ENCODE measurements at regions not wholly inside any gene's neighbourhood (a gene's known extent, or its start where the extent isn't known, plus 50 kb on each side); places are given as distances from the start of the nearest gene placed in this dataset.
"Not testable (repeated sequence)": the region's sequence is repeated elsewhere in the genome, so short reads cannot be mapped to it uniquely, and the experiment has no call there.

- DNase-seq, result no peak
These were observed 696.3 kb upstream of the SLC35B3 start for GRCh38 chr6:9131616-9132015.

GRCh38 chr6:9131201-9131600, 695.9 kb upstream of the SLC35B3 start:
- no peak for DNase-seq

GRCh38 chr6:9128970-9129369, 693.6 kb upstream of the SLC35B3 start:
- no peak for DNase-seq

- no peak for DNase-seq
These were observed 691.7 kb upstream of the SLC35B3 start for GRCh38 chr6:9126878-9127560.

GRCh38 chr6:9126034-9126433, 690.7 kb upstream of the SLC35B3 start:
- DNase-seq, result not testable (repeated sequence)

GRCh38 chr6:9121549-9121948, 686.2 kb upstream of the SLC35B3 start:
- DNase-seq, result no peak

GRCh38 chr6:9116026-9116425, 680.7 kb upstream of the SLC35B3 start:
- DNase-seq, result no peak

- DNase-seq, result no peak
These were observed 677.2 kb upstream of the SLC35B3 start for GRCh38 chr6:9112544-9112943.

GRCh38 chr6:9103876-9104521, 668.7 kb upstream of the SLC35B3 start:
- no peak for DNase-seq

- no peak for DNase-seq
These were observed 666.6 kb upstream of the SLC35B3 start for GRCh38 chr6:9101920-9102319.

GRCh38 chr6:9100869-9101580, 665.7 kb upstream of the SLC35B3 start:
- no peak for DNase-seq

GRCh38 chr6:9095729-9096128, 660.4 kb upstream of the SLC35B3 start:
- no peak for DNase-seq

GRCh38 chr6:9095137-9095536, 659.8 kb upstream of the SLC35B3 start:
- DNase-seq, result no peak

- DNase-seq, result no peak
These were observed 654.4 kb upstream of the SLC35B3 start for GRCh38 chr6:9089724-9090123.

GRCh38 chr6:9087470-9087869, 652.1 kb upstream of the SLC35B3 start:
- no peak for DNase-seq

GRCh38 chr6:9086331-9086730, 651.0 kb upstream of the SLC35B3 start:
- DNase-seq, result no peak

GRCh38 chr6:9085709-9086070, 650.3 kb upstream of the SLC35B3 start:
- no peak for DNase-seq

GRCh38 chr6:9085054-9085708, 649.8 kb upstream of the SLC35B3 start:
- no peak for DNase-seq

- no peak for DNase-seq
These were observed 647.8 kb upstream of the SLC35B3 start for GRCh38 chr6:9083108-9083507.

- DNase-seq, result no peak
These were observed 631.4 kb upstream of the SLC35B3 start for GRCh38 chr6:9066726-9067125.

GRCh38 chr6:9064156-9064555, 628.8 kb upstream of the SLC35B3 start:
- DNase-seq, result no peak

GRCh38 chr6:9062596-9062995, 627.3 kb upstream of the SLC35B3 start:
- DNase-seq, result no peak

- DNase-seq, result no peak
These were observed 622.6 kb upstream of the SLC35B3 start for GRCh38 chr6:9057937-9058336.

GRCh38 chr6:9056556-9056955, 621.2 kb upstream of the SLC35B3 start:
- no peak for DNase-seq
